ENCODE measurements at regions not wholly inside any gene's neighbourhood (a gene's known extent, or its start where the extent isn't known, plus 50 kb on each side); places are given as distances from the start of the nearest gene placed in this dataset.

- DNase-seq (ENCODE audit: extremely low spot score), result no peak
- CTCF ChIA-PET, result no interaction called here
- TF ChIP-seq CTCF (IDR thresholded peaks at IDR 0.05; ENCODE audit: control extremely low read depth, extremely low read depth, low read depth, missing control alignments), result no peak
- POLR2A ChIA-PET, result no interaction called here
Observed at GRCh38 chr5:61758711-61759110, 426.7 kb downstream of the ZSWIM6 start.

- TF ChIP-seq CTCF (IDR thresholded peaks at IDR 0.05; ENCODE audit: control extremely low read depth, extremely low read depth, low read depth, missing control alignments), result no peak
- CTCF ChIA-PET, result no interaction called here
- POLR2A ChIA-PET, result no interaction called here
- DNase-seq (ENCODE audit: extremely low spot score), result no peak
Observed at GRCh38 chr5:61765471-61765870, 433.4 kb downstream of the ZSWIM6 start.

GRCh38 chr5:61766141-61766540 lies 434.1 kb downstream of the ZSWIM6 start:
- no peak for TF ChIP-seq CTCF (IDR thresholded peaks at IDR 0.05; ENCODE audit: control extremely low read depth, extremely low read depth, low read depth, missing control alignments)
- no peak for DNase-seq (ENCODE audit: extremely low spot score)
- POLR2A ChIA-PET, result no interaction called here
- CTCF ChIA-PET, result no interaction called here

- POLR2A ChIA-PET, result no interaction called here
- CTCF ChIA-PET, result interaction anchor here (0.9 kb wide), 1 partner anchor 10 kb away, joined by 3 read pairs; no protein-coding TSS in a partner anchor
- TF ChIP-seq CTCF (IDR thresholded peaks at IDR 0.05; ENCODE audit: control extremely low read depth, extremely low read depth, low read depth, missing control alignments), result no peak
- no peak for DNase-seq (ENCODE audit: extremely low spot score)
Observed at GRCh38 chr5:61767231-61768080, 435.4 kb downstream of the ZSWIM6 start.

GRCh38 chr5:61768692-61769281 lies 436.7 kb downstream of the ZSWIM6 start:
- peak; percentile 52 for TF ChIP-seq CTCF (IDR thresholded peaks at IDR 0.05; ENCODE audit: control extremely low read depth, extremely low read depth, low read depth, missing control alignments)
- ChIA-PET POLR2A (no interaction called here), CTCF (interaction anchor here (0.9 kb wide), 2 partner anchors 9 to 26 kb away, joined by 3 to 4 read pairs; no protein-coding TSS in a partner anchor)
- DNase-seq (ENCODE audit: extremely low spot score), result peak; percentile 38

GRCh38 chr5:61771062-61771461 lies 439.0 kb downstream of the ZSWIM6 start:
- ChIA-PET CTCF (no interaction called here), POLR2A (no interaction called here)
- no peak for DNase-seq (ENCODE audit: extremely low spot score)
- no peak for TF ChIP-seq CTCF (IDR thresholded peaks at IDR 0.05; ENCODE audit: control extremely low read depth, extremely low read depth, low read depth, missing control alignments)

Measured in GM10248 (cell line).